GM12874 (cell line): ENCODE measurements at regions not wholly inside any gene's neighbourhood (a gene's known extent, or its start where the extent isn't known, plus 50 kb on each side); places are given as distances from the start of the nearest gene placed in this dataset.

Source experiments
- TF ChIP-seq, protein P1 (sequence below): IDR thresholded peaks from 2 replicates; pipeline ENCODE4 v1.5.1; 2011; ENCODE audit warnings: low read depth, mild to moderate bottlenecking, control low read depth, low read length, moderate library complexity; ENCODE audit not compliant: insufficient read depth

DNA sequence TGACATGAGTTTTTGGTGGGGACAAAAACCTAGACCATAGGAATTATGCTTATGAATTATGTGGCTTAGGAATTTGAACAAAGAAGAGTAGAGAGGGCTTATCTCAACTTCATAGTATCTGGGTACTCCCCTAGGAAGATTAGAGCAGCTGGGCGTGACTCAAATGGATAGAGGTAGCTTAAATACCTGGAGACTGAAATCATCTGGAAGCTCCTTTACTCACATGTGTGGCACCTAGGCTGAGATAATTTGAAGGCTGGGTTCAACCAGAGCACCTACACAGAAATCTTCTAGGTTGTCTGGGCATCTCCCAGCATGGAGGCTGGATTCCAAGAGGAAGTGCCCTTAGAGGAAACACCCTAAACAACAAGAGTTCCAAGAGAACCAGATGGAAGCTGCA, 393.9 kb downstream of the ADAMTS20 start:
- TF ChIP-seq, protein P1, sequence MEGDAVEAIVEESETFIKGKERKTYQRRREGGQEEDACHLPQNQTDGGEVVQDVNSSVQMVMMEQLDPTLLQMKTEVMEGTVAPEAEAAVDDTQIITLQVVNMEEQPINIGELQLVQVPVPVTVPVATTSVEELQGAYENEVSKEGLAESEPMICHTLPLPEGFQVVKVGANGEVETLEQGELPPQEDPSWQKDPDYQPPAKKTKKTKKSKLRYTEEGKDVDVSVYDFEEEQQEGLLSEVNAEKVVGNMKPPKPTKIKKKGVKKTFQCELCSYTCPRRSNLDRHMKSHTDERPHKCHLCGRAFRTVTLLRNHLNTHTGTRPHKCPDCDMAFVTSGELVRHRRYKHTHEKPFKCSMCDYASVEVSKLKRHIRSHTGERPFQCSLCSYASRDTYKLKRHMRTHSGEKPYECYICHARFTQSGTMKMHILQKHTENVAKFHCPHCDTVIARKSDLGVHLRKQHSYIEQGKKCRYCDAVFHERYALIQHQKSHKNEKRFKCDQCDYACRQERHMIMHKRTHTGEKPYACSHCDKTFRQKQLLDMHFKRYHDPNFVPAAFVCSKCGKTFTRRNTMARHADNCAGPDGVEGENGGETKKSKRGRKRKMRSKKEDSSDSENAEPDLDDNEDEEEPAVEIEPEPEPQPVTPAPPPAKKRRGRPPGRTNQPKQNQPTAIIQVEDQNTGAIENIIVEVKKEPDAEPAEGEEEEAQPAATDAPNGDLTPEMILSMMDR: no peak

- TF ChIP-seq, protein P1: no peak
These were observed 396.6 kb downstream of the ADAMTS20 start for GRCh38 chr12:43155376-43155775.

DNA sequence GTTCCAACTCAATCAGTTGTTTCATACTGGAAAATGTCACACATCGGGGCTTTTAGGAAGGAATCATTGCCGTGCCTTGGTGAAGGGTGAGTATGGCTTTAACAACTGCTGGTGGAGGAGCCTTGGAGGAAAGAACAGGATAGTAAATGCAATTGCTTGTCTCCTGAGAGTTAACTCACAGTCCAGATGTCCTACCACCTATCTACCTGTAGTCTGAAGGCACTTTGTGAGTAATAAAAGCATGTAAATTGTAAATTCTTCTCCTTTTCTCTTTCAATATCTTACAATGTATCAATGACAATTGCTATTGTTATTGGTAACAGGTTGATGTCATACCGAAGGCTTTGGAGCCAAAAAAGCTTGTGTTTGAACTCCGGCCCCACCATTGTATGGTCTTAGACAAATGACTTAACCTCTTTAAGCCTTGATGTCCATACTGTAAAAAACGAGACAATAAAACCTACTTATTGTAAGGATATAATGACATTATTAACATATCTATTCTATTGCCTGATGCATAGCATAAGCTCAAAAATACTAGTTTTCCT, 397.4 kb downstream of the ADAMTS20 start:
- TF ChIP-seq, protein P1: no peak

- TF ChIP-seq, protein P1: no peak
These were observed 400.5 kb downstream of the ADAMTS20 start for GRCh38 chr12:43151441-43151981.

- TF ChIP-seq, protein P1: no peak
These were observed 403.3 kb downstream of the ADAMTS20 start for GRCh38 chr12:43148691-43149090.

- TF ChIP-seq, protein P1: no peak
These were observed 404.1 kb downstream of the ADAMTS20 start for GRCh38 chr12:43147878-43148277.

DNA sequence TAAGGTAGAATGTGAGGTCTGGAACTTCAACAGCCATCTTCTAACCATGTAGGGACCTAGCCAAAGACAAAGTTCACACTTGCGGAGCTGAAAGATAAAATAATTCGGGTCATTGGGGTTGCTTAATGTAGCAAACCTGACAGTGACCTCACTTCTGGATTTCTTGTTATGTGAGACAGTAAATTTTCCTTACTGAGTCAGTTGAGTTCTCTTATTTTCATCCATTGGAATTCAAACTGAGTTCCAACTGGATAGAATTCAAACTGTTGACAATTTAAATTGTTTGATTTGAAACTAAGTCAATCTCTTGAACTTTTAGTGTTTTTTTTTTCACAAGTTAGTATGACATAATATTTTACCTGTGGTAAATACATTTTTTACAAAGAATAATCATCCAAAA, 406.5 kb downstream of the ADAMTS20 start:
- TF ChIP-seq, protein P1: no peak
